ENCODE measurements at regions not wholly inside any gene's neighbourhood (a gene's known extent, or its start where the extent isn't known, plus 50 kb on each side); places are given as distances from the start of the nearest gene placed in this dataset.

DNA sequence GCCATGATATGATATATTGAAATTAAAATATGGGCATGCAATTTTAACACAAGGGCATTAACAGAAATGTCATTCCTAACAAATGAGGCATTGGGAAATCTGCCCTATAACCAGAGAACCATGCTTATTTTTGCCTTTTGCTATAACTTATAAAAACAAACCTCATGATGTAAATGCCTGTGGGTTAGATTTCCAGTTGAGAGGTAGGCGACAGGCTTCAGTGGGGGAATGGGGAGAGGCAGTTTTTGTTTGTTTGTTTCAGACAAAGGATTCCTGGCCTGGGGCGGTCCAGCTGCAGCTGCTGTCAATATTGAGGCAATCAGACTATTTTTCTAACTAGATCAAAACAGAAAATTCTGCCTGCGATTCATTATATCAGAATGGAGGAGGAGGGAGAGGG, 490.4 kb upstream of the CFAP20DC start:
- DNase-seq: no peak

DNA sequence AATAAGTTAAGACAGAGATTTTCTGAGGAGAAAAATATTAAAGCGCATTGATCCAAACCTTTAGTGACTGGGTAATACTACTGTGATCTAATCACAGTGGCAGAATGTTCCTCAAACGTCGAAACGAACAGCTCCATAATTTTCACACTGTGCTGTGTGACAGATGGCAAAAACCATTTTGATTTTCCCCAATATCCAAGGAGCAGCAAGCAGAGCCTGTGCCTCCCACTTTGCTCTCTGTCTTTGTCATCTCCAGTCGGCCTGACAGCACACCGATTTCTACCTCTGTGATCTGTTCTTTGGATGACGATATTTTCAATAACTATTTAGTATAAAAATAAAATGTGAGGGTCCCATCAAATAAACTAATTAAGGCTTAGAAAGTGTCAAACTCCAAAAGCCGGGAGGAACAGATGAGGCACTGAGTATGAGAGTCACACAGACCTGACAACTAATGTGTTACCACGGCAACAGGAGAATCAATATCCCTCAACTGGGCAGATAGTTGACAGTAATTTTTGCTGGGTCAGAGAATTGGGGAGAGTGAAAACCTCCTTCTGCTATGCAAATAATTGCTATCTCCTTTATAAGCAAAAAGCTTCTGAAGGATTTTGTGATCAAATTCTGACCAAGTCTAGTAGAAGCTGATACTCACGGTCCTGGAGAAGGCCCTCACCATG, 489.1 kb upstream of the CFAP20DC start:
- no peak for DNase-seq

DNA sequence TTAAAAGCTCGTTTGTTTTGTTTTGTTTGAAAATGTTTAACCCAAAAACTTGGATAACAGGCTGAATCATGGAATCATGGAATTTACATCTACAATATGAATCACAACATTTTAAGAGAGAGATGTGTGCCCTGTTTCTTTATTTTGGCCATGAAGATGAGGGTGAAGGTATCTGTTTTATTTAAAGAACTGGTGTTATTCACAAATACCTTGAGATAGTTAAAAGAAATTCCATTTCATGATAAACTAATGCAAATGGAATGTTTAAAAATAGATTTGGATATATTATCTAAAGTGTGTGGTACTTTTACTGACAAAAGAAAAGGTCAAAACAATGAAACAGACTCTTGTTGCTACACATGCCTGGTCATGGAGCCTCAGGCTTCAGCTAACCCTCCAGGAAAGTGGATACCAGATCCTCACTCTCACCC, 486.0 kb upstream of the CFAP20DC start:
- no peak for DNase-seq

DNA sequence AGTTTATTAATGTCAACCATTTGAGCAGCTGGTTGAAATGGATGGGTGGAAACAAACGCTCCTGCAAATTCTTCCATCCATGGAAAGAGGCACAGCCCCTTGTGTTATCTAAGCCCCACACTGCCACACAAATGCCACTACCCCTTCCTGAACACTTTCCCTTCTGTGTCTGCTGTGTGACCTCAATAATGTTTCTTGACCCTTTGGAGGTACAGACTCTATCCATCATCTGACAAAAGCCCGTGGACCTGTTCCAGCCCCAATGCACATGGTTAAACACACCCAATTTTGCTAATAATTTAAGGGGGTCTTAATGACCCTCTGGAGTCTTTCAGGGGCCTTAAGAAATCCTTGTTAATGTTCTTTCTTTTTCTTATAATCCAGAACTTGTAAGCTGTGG, 482.2 kb upstream of the CFAP20DC start:
- no peak for DNase-seq

DNA sequence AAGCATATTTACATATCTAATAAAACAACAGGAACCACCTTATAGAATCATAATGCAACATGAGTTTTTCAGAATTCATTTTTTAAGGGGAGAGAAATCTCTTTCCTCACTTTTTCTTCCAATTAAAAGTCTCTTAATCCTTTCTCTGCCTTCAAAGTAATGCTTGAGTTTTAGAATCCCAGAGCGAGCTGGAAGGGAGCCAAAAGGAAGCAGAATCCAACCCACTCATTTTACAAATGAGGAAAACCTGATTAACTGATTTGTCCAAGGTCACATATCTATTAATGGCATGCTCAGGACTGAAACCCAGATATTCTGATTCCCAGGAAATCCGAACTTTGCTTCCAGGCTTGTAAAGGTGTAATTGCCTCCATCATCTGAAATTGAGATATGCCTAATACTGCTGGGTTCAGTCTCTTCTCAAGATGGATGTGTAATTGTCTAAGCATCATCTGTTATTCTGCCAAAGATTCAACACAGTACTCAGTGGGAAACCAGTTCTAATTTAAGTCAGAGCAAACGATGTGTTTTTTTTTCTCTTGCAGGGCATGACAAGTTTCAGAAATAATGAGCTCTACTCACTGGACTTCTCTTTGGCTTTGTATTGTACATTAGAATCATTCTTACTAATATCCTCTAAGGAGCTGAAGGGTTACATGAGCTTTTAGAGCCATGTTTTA, 481.4 kb upstream of the CFAP20DC start:
- no peak for DNase-seq

DNA sequence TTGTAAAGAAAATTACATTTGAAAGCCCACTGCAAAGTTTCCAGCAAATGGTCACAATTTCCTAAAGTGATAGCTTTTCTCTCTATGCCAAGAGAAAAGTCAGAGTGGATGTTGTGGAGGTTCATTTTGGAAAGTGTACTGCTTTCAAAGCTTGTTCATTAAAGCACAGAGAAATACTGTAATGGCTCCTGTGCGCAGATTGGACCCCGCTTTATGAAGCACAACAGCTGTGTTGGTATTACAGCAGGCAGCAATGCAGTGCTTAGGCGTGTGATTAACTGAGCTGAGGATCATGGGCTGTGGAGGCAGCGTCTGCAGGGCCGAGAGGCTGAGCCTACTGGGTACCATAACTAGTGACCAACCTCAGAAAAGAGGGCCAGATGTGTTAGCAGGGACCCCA, 478.4 kb upstream of the CFAP20DC start:
- no peak for DNase-seq

DNA sequence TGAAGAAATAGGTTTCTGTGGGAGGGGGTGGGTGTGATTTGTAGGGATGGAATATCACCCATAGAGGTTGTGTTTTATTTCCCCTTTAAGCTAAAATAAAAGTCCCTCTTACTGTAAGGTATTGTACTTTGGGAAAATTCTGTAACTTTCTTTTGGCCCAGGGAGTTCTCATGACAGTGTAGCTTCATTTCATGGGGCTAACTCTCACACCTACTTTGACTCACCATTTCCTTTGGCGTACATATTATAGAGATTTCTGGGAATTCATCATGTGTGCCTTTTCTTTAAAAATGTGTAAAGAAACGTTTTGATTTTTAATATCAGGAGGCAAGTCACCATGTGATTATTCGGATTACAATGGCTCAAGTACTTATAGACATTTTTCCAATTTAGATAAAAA, 477.7 kb upstream of the CFAP20DC start:
- DNase-seq: peak in 1 of 2 donors; percentile 12

DNA sequence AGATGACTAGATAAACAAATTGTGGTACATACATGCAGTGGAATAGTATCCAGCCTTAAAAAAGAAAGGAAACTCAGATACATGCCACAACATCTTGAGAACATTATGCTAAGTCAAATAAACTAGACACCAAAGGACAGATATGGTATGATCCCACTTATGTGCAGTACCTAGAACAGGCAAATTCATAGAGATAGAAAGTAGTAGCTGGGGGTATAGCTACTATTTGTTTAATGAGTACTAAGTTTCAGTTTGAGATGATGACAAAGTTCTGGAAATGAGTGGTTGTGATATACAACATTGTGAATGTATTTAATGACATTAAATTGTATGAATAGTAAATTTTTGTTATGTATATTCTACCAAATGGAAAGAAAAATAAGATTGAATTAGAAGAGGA, 477.2 kb upstream of the CFAP20DC start:
- no peak for DNase-seq

DNA sequence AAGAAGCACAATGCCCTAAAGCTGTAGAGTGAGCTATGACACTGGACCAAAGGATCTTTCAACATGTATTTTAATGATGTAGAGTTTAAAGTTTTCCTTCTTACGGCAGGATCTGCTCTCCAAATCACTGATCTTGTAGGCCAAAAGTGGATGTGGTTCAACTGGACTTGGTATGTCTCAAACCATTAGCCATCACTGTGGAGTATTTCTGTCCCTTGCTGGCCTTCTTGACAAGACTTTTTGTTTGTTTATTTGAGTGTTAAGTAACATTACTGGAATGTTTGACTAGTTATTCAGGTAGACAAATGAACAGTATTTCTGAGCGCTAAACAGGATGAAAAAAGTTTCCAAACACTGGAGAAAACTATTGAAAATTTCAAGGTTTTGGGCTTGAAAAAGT, 472.7 kb upstream of the CFAP20DC start:
- no peak for DNase-seq

DNA sequence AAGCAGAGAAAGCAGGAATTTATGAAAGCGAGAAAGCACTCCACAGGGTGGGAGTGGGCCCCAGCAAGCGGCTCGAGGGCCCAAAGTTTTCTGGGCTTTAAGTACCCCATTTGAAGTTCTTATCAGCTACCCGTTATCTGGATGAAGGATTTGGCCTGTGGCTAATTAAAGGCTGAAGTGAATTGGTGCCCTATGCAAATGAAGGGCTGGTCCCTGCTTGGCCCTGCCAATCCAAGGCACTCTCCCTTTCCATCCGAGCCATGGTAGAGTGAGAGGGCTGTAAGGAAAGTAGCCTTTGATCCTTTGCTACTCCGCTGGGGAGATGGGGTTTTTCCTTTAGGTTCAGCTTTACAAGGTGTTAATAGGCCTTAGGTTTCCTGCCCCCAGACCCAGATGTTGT, 469.3 kb upstream of the CFAP20DC start:
- no peak for DNase-seq

DNA sequence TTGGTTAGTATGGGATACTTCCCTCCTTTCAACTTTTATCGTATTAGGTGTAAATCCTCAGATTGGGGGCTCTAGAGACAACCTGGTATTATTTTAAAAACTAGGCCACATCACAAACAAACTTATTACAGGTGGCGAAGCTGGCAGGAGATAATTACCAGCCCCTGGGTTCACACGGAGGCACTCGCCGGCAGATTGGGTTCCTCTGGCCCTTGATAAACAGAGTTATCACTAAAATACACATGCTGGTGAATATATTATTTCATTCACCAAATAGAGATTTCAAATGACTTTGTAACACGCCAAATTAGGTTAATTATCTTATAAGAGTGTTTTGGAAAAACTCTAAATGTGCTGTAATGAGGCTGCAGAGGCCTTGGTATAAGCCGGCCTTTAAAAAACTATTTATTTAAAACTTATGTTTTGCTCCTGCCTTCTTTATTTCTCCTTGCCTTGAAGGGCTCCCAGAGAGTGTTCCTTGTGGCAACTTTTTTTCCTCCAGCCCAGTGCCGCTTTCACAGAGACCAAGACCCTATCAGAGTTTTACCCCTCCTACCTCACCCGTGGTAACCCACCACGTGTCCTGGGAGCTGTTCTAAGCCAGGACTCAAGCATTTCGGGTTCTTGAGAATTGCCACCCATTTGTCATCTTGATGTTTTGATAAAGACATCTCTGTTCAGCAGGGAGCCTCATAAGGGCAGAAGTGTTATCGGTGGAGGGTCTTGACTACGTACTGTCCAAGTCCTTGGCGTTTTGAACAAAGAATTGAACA, 468.6 kb upstream of the CFAP20DC start:
- DNase-seq: no peak

DNA sequence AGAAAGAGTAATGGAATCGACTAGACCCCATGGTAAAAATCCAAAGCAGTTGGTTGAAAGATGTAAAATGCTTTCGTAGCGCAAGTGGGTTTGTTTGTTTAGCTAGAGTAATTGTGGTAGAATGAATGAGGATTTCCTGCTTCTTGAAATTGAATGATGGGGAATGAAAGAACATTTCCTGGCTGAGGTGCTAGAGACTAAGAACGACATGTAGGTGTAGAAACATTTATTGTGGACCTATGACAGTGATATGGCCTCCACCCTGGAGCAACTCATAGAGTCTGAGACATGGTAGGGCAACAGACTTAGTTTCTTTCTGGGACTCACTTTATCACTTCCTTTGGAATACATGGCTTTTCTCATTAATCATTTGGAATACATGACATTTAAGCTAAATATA, 467.6 kb upstream of the CFAP20DC start:
- no peak for DNase-seq

DNA sequence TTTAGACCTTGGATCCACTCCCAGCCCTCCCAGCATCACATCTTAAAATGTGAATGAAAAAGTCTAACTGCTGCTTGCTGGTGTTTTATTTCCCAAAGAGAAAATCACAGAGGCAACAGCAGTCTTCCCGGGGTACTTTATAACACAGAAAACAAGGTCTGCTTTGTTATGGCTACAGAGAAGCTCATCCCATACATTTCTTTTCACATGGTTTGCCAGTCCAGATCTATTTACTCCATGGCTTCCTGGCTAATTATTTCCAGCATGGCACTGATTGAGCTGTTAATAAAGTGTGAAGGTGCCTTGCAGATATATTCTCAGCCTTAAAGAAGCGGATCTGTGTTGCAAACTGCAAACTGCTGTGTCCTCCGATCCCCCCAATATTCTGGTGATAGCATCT, 466.1 kb upstream of the CFAP20DC start:
- DNase-seq: no peak

DNA sequence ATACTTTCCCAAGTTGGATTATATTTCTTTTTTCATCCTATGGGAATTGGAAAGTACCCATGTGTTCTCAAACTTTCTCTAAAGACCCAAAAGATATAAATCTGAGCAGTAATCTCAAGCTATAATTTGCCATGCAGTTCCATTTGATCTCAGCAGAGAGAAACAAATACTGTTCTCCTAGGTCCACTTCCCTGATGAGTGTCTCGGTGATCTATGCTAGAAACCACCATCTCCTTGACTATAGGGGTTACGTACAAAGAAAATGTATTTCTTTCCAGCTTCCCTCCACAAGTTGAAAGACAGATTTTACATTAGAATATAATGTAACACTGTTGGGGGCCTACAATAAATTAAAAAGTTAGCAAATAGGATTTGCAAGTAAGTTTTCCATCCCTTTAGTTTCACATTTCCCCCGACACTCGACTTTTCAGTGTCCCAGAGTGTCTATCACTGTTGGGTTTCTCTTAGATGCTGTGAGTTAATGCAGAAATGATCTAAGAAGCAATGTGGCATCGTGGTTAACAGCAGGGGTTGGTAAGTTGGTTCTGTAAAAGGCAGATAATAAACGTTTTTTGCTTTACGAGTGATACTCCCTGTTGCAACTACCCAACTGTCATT, 465.1 kb upstream of the CFAP20DC start:
- no peak for DNase-seq

DNA sequence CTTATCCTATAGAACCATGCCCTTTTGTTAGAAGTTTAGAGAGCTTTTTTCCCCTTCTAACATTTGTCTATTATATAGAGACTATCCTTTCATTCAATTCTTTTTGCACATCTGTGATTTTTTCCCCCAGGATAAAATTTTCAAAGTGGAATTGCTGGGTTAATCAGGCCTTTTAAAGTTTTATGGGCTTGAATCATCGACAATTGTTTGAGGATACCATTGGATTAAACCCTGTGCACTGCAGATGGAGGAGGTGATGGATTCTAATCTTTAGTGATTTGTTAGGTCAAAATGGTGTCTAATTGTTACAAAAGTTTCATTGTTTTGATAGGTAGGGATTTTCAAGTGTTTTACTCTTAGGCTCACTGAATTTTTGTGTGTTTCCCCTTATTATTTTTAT, 463.7 kb upstream of the CFAP20DC start:
- DNase-seq: no peak

DNA sequence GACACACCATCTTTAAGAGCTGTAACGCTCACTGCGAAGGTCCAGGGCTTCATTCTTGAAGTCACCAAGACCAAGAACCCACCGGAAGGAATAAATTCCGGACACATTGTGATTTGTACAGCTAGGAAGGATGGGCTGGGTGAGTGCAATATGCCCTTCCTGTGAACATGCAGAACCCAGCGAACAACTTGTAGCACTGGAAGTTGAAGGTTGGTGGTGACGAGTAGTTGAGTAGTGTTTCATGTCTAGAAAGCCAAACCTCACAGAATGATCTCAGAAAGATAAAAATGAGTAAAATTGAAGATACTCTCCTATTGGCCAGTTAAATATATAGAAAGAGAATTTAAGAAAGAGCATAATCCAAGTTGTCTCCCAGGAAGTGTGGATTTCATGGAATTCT, 462.2 kb upstream of the CFAP20DC start:
- no peak for DNase-seq

DNA sequence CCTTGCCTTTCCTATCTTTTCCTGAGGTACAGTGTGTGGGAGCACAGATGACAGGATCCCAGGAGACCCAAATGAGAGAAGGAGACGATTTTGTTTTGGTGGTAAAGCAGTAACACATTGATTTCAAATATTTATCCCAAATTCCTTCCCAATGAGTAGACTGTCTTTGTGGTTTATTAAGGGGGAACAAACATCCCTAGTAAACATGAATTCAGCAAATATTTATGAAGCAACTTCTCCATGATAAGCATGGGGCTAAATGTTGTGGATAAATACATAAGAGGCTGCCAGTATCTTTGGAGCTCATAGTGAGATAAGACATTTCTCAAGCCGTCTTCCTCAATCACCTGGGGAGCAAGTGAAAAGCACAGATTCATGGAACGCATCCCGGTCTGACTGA, 460.8 kb upstream of the CFAP20DC start:
- DNase-seq: no peak

DNA sequence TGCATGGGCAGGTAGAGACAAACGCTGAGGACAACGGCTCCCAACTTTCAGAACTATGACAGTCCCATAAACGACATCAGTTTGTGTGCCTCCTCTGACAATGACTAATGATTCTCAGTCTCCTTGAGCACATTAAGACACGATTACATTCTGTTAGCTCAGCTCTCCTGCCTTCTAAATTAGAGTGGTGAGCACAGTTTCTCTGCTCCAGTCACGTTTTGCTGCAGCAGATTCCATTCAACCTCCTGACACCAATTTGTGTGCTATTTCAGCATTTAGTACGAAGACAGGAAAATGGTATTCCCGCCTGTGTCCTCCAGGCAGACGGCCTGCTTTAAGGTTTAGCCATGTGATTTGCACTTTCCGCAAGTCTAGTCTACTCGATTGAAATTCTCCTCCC, 458.4 kb upstream of the CFAP20DC start:
- no peak for DNase-seq

DNA sequence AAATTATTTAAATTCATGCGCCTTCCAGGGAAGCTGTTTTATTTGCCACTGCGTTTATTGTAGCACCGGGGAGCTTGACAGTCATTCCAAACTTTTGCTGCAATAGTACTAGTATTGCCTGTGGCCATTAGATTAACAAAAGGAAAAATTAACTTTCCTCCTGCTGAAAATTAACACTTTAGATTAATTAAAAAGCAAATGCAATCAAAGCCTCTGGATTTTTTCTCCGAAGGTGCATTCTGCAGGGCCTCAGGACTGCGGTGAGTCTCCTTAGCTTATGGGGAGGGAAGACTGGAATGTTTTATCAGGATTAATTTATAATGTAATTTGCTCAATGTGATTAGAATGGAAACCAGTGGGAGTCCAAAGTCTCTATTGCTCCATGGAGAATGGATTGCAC, 456.4 kb upstream of the CFAP20DC start:
- DNase-seq: no peak

DNA sequence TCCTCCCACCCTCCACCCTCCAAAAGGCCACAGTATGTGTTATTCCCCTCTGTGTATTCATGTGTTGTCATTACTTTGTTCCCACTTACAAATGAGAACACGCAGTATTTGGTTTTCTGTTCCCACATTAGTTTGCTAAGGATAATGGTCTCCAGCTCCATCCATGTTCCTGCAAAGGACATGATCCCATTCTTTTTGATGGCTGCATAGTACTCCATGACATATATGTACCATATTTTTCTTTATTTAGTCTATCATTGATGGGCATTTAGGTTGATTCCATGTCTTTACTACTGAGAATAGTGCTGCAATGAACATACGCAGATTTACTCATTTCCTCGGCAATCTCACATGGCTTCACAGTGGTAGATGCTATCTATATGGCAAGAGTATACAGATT, 453.6 kb upstream of the CFAP20DC start:
- DNase-seq: no peak

DNA sequence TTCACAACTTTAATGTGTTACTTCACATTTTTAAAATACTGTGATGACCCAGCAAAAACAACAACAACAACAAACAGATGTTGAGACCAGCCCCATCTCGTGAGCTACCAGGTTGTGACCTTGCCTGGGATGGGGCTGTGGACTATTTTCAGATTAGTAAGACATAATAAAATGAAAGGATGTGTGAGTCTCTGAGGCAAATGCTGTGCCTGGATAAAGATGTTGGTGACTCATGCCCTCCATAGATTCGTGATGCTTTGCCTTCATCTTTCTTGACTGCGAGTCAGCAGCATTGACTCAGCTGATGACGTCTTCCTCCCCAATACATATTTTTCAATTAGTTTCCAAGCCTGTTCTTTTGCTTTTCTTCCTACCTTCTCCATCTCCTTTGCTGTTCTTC, 453.0 kb upstream of the CFAP20DC start:
- DNase-seq: no peak

DNA sequence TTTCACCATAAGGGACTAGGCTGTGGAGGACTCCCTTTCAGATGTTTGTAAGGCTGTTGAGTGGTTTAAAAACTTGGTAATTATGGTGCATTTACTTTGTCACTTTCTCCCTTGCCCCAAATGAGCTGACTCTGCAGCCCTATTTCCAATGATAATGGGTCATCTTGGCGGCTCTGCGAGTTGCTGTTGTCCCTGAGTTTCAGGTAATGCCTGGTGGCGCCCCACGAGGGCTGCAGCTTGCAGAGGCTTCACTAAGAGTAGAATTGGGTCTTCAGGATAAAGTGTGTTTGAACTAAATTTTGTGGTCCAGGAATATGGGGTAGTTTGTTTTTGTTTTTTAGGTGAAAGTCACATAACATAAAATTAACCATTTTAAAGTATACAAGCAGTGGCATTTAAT, 450.1 kb upstream of the CFAP20DC start:
- no peak for DNase-seq

DNA sequence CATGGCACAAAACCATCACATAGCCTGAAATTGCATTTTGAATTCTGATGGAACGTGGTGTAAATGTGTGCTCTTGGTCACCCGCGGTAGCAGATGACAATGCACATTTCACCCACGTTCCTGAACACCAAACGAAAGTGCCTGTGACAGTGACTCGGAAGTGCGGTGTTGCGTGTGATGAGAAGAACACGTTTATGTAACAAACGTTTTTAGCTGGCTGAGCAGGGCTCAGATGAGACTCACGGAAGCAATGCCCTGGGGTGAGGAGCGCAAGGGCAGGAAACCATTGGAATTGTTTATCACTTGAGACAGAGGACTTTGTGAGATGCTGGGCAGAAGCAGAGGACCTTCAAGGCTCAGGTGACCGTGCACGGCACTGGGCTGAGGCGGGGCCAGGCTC, 449.2 kb upstream of the CFAP20DC start:
- DNase-seq: no peak

DNA sequence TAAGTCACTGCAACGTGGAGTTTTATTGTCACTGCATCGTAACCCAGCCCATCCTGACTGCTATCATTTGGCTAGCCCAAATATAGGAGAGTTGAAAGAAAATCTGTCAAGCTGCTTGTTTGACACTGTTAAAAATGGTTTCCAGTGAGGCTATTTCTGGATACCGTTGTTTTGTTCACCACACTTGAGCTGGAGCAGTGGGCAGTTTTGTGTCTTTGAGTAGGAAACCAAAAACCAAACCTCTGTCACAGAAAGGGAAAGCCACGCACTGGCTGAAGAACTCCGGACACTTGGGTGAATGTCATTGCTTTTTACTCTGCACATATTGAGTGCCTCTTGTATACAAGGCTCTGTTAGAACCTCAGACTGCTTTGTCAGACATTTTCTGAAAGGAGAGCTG, 446.4 kb upstream of the CFAP20DC start:
- DNase-seq: no peak
